ENCODE measurements at regions not wholly inside any gene's neighbourhood (a gene's known extent, or its start where the extent isn't known, plus 50 kb on each side); places are given as distances from the start of the nearest gene placed in this dataset.

DNA sequence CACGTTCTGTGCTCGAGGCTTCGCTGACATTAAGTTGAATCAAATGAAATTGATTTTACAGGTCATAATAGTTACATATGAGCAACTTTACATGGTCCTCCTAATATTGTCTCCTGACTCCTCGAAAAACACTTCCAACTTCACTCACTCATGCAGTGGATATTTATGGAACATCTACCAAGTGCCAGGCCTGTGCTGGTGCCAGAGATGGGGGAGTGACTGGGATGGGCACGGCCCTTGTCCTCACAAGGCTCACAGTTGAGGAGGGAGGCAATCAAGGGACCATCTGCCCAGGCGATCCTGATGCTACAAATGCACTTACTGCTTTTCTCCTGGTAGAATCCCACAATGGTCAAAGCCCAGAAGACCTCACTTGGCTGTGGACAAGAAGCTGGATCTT is 426.4 kb downstream of the PREX1 start:
- TF ChIP-seq REST (IDR thresholded peaks at IDR 0.05; ENCODE audit: low read depth) (no peak), YY1 (IDR thresholded peaks at IDR 0.05; ENCODE audit: low read depth) (no peak), USF1 (IDR thresholded peaks at IDR 0.05) (no peak), EP300 (IDR thresholded peaks at IDR 0.05; ENCODE audit: borderline replicate concordance) (no peak), NFIC (IDR thresholded peaks at IDR 0.05) (no peak), MAX (IDR thresholded peaks at IDR 0.05) (no peak), EGR1 (IDR thresholded peaks at IDR 0.05) (no peak), CEBPB (IDR thresholded peaks at IDR 0.05) (no peak), TCF12 (IDR thresholded peaks at IDR 0.05; ENCODE audit: low read depth) (no peak), TEAD4 (IDR thresholded peaks at IDR 0.05) (no peak), ZBTB7A (IDR thresholded peaks at IDR 0.05; ENCODE audit: low read depth) (no peak), RAD21 (IDR thresholded peaks at IDR 0.05; ENCODE audit: low read depth) (no peak), FOXM1 (IDR thresholded peaks at IDR 0.05; ENCODE audit: borderline replicate concordance, low read depth) (no peak), TAF1 (IDR thresholded peaks at IDR 0.05; ENCODE audit: low read depth) (no peak), CREB1 (IDR thresholded peaks at IDR 0.05; ENCODE audit: low read depth) (no peak)

GRCh38 chr20:48400009-48400408 is 427.8 kb downstream of the PREX1 start:
- TF ChIP-seq TEAD4 (IDR thresholded peaks at IDR 0.05) (no peak), EGR1 (IDR thresholded peaks at IDR 0.05) (no peak), FOXM1 (IDR thresholded peaks at IDR 0.05; ENCODE audit: borderline replicate concordance, low read depth) (no peak), CREB1 (IDR thresholded peaks at IDR 0.05; ENCODE audit: low read depth) (no peak), NFIC (IDR thresholded peaks at IDR 0.05) (no peak), YY1 (IDR thresholded peaks at IDR 0.05; ENCODE audit: low read depth) (no peak), CEBPB (IDR thresholded peaks at IDR 0.05) (no peak), USF1 (IDR thresholded peaks at IDR 0.05) (no peak), TAF1 (IDR thresholded peaks at IDR 0.05; ENCODE audit: low read depth) (no peak), RAD21 (IDR thresholded peaks at IDR 0.05; ENCODE audit: low read depth) (no peak), ZBTB7A (IDR thresholded peaks at IDR 0.05; ENCODE audit: low read depth) (no peak), TCF12 (IDR thresholded peaks at IDR 0.05; ENCODE audit: low read depth) (no peak), REST (IDR thresholded peaks at IDR 0.05; ENCODE audit: low read depth) (no peak), MAX (IDR thresholded peaks at IDR 0.05) (no peak), EP300 (IDR thresholded peaks at IDR 0.05; ENCODE audit: borderline replicate concordance) (no peak)

DNA sequence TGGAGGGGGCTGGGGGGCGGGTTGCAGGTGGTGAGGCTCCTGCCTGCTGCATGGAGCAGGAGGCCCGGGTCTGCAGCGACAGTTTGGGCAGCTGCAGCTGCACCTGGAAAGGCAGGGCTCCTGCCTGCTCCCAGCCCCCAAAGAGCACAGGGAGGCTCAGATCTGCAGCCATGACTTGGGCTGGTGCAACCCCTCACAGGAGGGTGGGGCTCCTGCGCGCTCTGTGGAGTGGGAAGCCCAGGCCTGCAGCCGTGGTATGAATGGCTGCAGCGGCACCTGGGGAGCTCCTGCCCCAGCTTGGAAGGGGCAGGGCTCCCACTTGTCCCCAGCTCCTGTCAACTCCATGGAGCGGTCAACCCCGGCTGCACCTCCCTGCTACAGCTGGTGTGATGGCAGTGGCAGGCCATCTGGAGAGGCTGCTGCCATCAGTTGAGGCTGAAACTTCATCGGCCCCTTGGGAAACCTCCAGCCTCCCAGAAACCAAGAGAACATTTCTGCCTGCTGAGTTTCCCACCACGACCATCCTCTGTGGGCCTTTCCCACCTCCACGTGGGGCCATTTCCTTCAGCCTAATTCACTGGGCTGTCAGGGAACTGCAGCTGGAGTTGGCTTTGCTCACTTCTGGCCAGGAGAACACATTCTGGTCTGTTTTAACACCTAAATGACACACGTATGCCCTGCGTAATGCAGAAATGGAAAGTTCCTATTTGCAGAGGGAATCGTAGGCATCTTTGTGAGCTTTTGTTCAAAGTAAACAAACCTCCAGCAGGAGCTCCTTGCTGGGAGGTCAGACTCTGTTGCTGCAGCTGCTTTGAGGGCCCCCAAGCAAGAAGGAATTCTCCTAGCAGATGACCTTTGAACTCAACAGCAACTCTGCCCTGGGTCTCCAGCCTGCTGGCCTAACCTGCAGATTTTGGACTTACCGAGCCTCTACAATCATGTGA is 429.0 kb downstream of the PREX1 start:
- no peak for TF ChIP-seq REST (IDR thresholded peaks at IDR 0.05; ENCODE audit: low read depth)
- no peak for TF ChIP-seq NFIC (IDR thresholded peaks at IDR 0.05)
- no peak for TF ChIP-seq TAF1 (IDR thresholded peaks at IDR 0.05; ENCODE audit: low read depth)
- no peak for TF ChIP-seq CEBPB (IDR thresholded peaks at IDR 0.05)

GRCh38 chr20:48395816-48396546 is 431.8 kb downstream of the PREX1 start:
- TF ChIP-seq NFIC (IDR thresholded peaks at IDR 0.05) (no peak), MAX (IDR thresholded peaks at IDR 0.05) (no peak)

All from Ishikawa (cell line).